ENCODE measurements at regions not wholly inside any gene's neighbourhood (a gene's known extent, or its start where the extent isn't known, plus 50 kb on each side); places are given as distances from the start of the nearest gene placed in this dataset.

DNA sequence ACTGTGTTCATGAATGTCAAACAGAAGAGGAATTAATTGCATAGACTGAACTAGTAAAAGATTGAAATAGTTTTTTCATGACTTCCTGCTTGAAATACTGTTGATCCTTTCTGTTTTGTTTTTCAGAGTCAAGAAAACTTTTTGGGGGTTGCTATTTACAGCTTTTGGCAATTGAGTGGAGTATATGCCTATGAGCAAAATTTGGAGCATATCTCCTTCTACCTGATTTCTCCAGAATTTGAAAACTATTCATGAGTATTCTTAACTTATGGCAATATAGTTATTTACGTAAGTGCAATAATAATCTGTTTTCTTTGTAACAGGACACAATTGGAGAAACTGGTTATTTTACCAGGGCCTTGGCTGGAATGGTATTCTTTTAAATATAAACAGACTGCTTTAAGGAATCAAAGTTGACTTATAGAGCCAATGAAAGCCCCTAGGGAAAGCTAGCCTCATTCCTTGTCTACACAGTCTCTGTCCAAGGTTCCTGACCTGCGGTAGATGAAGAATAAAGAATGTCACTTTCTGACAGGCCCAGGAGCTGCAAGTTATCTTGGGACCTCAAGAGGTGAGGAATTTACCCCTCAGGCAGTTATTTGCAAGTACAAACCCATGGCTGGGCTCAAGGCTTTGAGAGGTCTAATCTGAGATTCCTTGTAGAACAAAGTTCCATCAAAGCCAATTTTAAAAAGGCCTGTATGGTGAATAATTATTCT is 193.5 kb upstream of the NDUFV2 start:
- Histone ChIP-seq H3K36me3 (ENCODE audit: low read depth, low read length) (no peaks in the 10 kb centered on the region), H3K4me1 (ENCODE audit: insufficient read depth, low read length) (no peaks in the 10 kb centered on the region)
- no peak for DNase-seq

DNA sequence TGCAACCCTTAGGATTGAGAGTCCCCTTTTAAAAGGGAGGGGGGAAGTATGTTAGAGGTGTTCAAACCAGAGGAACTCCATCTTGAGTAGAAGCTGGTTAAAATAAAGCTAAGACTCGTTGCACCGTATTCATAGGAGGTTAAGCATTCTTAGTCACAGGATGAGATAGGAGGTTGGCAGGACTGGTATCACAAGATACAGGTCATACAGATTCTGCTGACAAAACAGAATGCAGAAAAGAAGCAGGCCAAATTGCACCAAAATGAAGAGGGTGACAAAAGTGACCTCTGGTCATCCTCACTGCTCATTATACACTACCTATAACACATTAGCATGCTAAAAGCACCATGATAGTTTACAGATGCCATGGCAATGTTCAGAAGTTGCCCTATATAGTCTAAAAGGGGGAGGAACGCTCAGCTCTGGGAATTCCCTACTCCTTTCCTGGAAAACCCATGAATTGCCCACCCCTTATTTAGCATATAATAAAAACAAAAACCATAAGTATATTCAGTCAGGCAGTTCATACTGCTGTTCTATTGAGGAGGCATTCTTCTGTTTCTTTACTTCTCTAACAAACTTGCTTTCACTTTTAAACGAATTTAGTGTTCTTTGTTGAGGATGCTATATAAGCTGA is 192.2 kb upstream of the NDUFV2 start:
- H3K9ac ChIP-seq (ENCODE audit: low read length), result no peak overlapping the region
- BruUV-seq (replicated peaks), result no TSS peak
- H3K27me3 ChIP-seq (ENCODE audit: low read length), result no peaks in the 10 kb centered on the region
- CTCF ChIA-PET, result interaction anchor here (0.6 kb wide), 2 partner anchors 24 to 71 kb away, joined by 3 to 5 read pairs; no protein-coding TSS in a partner anchor
- no peaks in the 10 kb centered on the region for H3F3A ChIP-seq (ENCODE audit: low read length, unreplicated experiment)
- DNase-seq (no peak), ATAC-seq (no peak)
- 0 out of 2 replicates have a peak overlapping the region, but pooled peaks have one; percentile 10 for H2AFZ ChIP-seq (ENCODE audit: low read length)
- no peak overlapping the region for H3K4me3 ChIP-seq (ENCODE audit: low read length)
- no peaks in the 10 kb centered on the region for H3K9me2 ChIP-seq (replicated peaks; ENCODE audit: low read length)
- no peak overlapping the region for H3K27ac ChIP-seq (ENCODE audit: low read length)
- intact Hi-C loops (cut with micrococcal nuclease), result no loop called here
- H4K20me1 ChIP-seq (ENCODE audit: low read length), result no peaks in the 10 kb centered on the region
- no peaks in the 10 kb centered on the region for H3K36me3 ChIP-seq (ENCODE audit: low read depth, low read length)
- H3K79me2 ChIP-seq (ENCODE audit: low read length), result no peaks in the 10 kb centered on the region
- H3K4me1 ChIP-seq (ENCODE audit: insufficient read depth, low read length), result no peaks in the 10 kb centered on the region
- POLR2A ChIA-PET (ENCODE audit: unreplicated experiment), result interaction anchor here (0.7 kb wide), 1 partner anchor 216 kb away, joined by 3 read pairs; no protein-coding TSS in a partner anchor
- H3K4me2 ChIP-seq (ENCODE audit: low read length), result 0 out of 2 replicates have a peak overlapping the region, but pooled peaks have one; percentile 13
- no peaks in the 10 kb centered on the region for H3K9me3 ChIP-seq (ENCODE audit: low read length)
- no peak for TF ChIP-seq EZH2 (IDR thresholded peaks at IDR 0.05; ENCODE audit: low read length, unreplicated experiment)
- TF ChIP-seq, protein P1, sequence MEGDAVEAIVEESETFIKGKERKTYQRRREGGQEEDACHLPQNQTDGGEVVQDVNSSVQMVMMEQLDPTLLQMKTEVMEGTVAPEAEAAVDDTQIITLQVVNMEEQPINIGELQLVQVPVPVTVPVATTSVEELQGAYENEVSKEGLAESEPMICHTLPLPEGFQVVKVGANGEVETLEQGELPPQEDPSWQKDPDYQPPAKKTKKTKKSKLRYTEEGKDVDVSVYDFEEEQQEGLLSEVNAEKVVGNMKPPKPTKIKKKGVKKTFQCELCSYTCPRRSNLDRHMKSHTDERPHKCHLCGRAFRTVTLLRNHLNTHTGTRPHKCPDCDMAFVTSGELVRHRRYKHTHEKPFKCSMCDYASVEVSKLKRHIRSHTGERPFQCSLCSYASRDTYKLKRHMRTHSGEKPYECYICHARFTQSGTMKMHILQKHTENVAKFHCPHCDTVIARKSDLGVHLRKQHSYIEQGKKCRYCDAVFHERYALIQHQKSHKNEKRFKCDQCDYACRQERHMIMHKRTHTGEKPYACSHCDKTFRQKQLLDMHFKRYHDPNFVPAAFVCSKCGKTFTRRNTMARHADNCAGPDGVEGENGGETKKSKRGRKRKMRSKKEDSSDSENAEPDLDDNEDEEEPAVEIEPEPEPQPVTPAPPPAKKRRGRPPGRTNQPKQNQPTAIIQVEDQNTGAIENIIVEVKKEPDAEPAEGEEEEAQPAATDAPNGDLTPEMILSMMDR (conservative IDR thresholded peaks at IDR 0.05; ENCODE audit: low read depth, low read length), result no peak
- no peak for TF ChIP-seq EZH2phosphoT487 (IDR thresholded peaks at IDR 0.05; ENCODE audit: borderline replicate concordance, low read length)

More for the DNA sequence above, 193.5 kb upstream of the NDUFV2 start:
- Histone ChIP-seq H3K9me2 (replicated peaks; ENCODE audit: low read length) (no peaks in the 10 kb centered on the region), H3K4me2 (ENCODE audit: low read length) (no peak overlapping the region), H3F3A (ENCODE audit: low read length, unreplicated experiment) (no peaks in the 10 kb centered on the region), H4K20me1 (ENCODE audit: low read length) (no peaks in the 10 kb centered on the region), H3K4me3 (ENCODE audit: low read length) (no peak overlapping the region), H3K27ac (ENCODE audit: low read length) (no peak overlapping the region), H3K9me3 (ENCODE audit: low read length) (no peaks in the 10 kb centered on the region), H3K9ac (ENCODE audit: low read length) (no peak overlapping the region), H3K79me2 (ENCODE audit: low read length) (no peaks in the 10 kb centered on the region), H3K27me3 (ENCODE audit: low read length) (no peaks in the 10 kb centered on the region), H2AFZ (ENCODE audit: low read length) (no peak overlapping the region)
- TF ChIP-seq, protein P1 (conservative IDR thresholded peaks at IDR 0.05; ENCODE audit: low read depth, low read length), result no peak
- TF ChIP-seq EZH2phosphoT487 (IDR thresholded peaks at IDR 0.05; ENCODE audit: borderline replicate concordance, low read length), result no peak
- intact Hi-C loops (cut with micrococcal nuclease), result no loop called here
- CTCF ChIA-PET, result no interaction called here
- BruUV-seq (replicated peaks), result no TSS peak
- ATAC-seq, result no peak
- POLR2A ChIA-PET (ENCODE audit: unreplicated experiment), result no interaction called here

Measured in PC-3 (cell line).